HG03565 (cell line): ENCODE measurements at regions not wholly inside any gene's neighbourhood (a gene's known extent, or its start where the extent isn't known, plus 50 kb on each side); places are given as distances from the start of the nearest gene placed in this dataset.
A peak's percentile ranks its signal among the peaks of the same experiment; 100 is the strongest.
"Not testable (repeated sequence)": the region's sequence is repeated elsewhere in the genome, so short reads cannot be mapped to it uniquely, and the experiment has no call there.

Experiments used
- ATAC-seq: cut with Tn5 transposase; IDR thresholded peaks from one replicate; pipeline ENCODE4 v1.9.1; 2021; ENCODE audit warnings: mild to moderate bottlenecking, moderate library complexity; ENCODE audit not compliant: unreplicated experiment

- not testable (repeated sequence) for ATAC-seq
These were observed 76.5 kb upstream of the LINC00632 start for GRCh38 chrX:140633105-140633504.

- ATAC-seq: no peak
These were observed 101.4 kb upstream of the LINC00632 start for GRCh38 chrX:140608111-140608510.

- no peak for ATAC-seq
These were observed 97.3 kb upstream of the SOX3 start for GRCh38 chrX:140602140-140602539.

- no peak for ATAC-seq
These were observed 95.0 kb upstream of the SOX3 start for GRCh38 chrX:140599851-140600250.

- ATAC-seq: no peak
These were observed 84.8 kb upstream of the SOX3 start for GRCh38 chrX:140589657-140590056.

- ATAC-seq: no peak
These were observed 82.1 kb upstream of the SOX3 start for GRCh38 chrX:140586951-140587350.

GRCh38 chrX:140580478-140580877, 75.6 kb upstream of the SOX3 start:
- ATAC-seq: no peak

- ATAC-seq: peak; percentile 91
These were observed 67.9 kb upstream of the SOX3 start for GRCh38 chrX:140572724-140573123.

- no peak for ATAC-seq
These were observed 59.0 kb upstream of the SOX3 start for GRCh38 chrX:140563893-140564292.
